PC-9 (cell line): ENCODE measurements at regions not wholly inside any gene's neighbourhood (a gene's known extent, or its start where the extent isn't known, plus 50 kb on each side); places are given as distances from the start of the nearest gene placed in this dataset.

Experiments
- EZH2 ChIP-seq: fragments of 200-600 bp; sonication (generic); IDR thresholded peaks from 2 replicates; pipeline ENCODE4 v1.8.0; 2017; ENCODE audit warnings: antibody characterized with exemption, low read depth
- TF ChIP-seq, protein P1 (sequence below): fragments of 200-600 bp; sonication (generic); conservative IDR thresholded peaks from 2 replicates; pipeline ENCODE4 v1.6.1; 2017; ENCODE audit warnings: mixed run types, antibody characterized with exemption, mild to moderate bottlenecking, moderate library complexity

DNA sequence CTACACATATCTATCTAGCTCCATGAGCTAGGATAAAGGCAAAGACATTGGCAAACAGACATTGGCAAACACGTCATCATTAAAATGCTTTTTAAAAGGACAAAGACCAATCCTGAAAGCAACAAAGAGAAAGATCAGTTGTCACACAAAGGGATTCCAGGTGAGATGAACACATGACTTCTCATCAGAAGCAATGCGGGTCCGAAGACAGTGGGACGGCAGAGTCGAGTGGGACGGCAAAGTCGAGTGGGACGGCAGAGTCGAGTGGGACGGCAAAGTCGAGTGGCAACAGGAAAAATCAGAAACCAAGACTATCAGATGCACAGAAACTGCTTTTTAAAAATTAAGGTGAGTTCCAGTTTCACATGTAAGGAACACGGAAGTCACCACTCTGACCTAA, 609.5 kb downstream of the BRD1 start:
- no peak for TF ChIP-seq EZH2
- TF ChIP-seq, protein P1, sequence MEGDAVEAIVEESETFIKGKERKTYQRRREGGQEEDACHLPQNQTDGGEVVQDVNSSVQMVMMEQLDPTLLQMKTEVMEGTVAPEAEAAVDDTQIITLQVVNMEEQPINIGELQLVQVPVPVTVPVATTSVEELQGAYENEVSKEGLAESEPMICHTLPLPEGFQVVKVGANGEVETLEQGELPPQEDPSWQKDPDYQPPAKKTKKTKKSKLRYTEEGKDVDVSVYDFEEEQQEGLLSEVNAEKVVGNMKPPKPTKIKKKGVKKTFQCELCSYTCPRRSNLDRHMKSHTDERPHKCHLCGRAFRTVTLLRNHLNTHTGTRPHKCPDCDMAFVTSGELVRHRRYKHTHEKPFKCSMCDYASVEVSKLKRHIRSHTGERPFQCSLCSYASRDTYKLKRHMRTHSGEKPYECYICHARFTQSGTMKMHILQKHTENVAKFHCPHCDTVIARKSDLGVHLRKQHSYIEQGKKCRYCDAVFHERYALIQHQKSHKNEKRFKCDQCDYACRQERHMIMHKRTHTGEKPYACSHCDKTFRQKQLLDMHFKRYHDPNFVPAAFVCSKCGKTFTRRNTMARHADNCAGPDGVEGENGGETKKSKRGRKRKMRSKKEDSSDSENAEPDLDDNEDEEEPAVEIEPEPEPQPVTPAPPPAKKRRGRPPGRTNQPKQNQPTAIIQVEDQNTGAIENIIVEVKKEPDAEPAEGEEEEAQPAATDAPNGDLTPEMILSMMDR, result no peak
